Fibroblast of gingiva (primary cell): ENCODE measurements at regions not wholly inside any gene's neighbourhood (a gene's known extent, or its start where the extent isn't known, plus 50 kb on each side); places are given as distances from the start of the nearest gene placed in this dataset.
A peak's percentile ranks its signal among the peaks of the same experiment; 100 is the strongest.
"Not testable (repeated sequence)": the region's sequence is repeated elsewhere in the genome, so short reads cannot be mapped to it uniquely, and the experiment has no call there.

Experiments
- DNase-seq: peaks from one replicate; pipeline ENCODE4 v3.0.0-alpha.2; 2011; ENCODE audit warnings: low read depth

- DNase-seq, result no peak
Observed at GRCh38 chr18:22284581-22285360, 115.4 kb downstream of the GATA6 start.

GRCh38 chr18:22283855-22284254 lies 114.5 kb downstream of the GATA6 start:
- not testable (repeated sequence) for DNase-seq

- DNase-seq, result no peak
Observed at GRCh38 chr18:22283397-22283796, 114.0 kb downstream of the GATA6 start.

GRCh38 chr18:22283116-22283395 lies 113.7 kb downstream of the GATA6 start:
- DNase-seq, result no peak

- DNase-seq, result peak; percentile 88
Observed at GRCh38 chr18:22282311-22283115, 113.1 kb downstream of the GATA6 start.

- DNase-seq, result no peak
Observed at GRCh38 chr18:22280453-22280750, 111.0 kb downstream of the GATA6 start.

GRCh38 chr18:22279741-22280452 lies 110.5 kb downstream of the GATA6 start:
- no peak for DNase-seq

- no peak for DNase-seq
Observed at GRCh38 chr18:22278798-22279197, 109.4 kb downstream of the GATA6 start.

GRCh38 chr18:22277758-22278157 lies 108.4 kb downstream of the GATA6 start:
- no peak for DNase-seq

GRCh38 chr18:22276334-22276713 lies 106.9 kb downstream of the GATA6 start:
- no peak for DNase-seq

GRCh38 chr18:22275706-22276333 lies 106.4 kb downstream of the GATA6 start:
- no peak for DNase-seq

GRCh38 chr18:22273101-22274039 lies 104.0 kb downstream of the GATA6 start:
- DNase-seq, result no peak

- DNase-seq, result no peak
Observed at GRCh38 chr18:22272242-22272641, 102.9 kb downstream of the GATA6 start.

- no peak for DNase-seq
Observed at GRCh38 chr18:22271030-22271429, 101.6 kb downstream of the GATA6 start.

- no peak for DNase-seq
Observed at GRCh38 chr18:22268641-22269128, 99.3 kb downstream of the GATA6 start.

GRCh38 chr18:22267697-22268096 lies 98.3 kb downstream of the GATA6 start:
- no peak for DNase-seq

GRCh38 chr18:22267225-22267624 lies 97.8 kb downstream of the GATA6 start:
- DNase-seq, result no peak

GRCh38 chr18:22265838-22266237 lies 96.4 kb downstream of the GATA6 start:
- no peak for DNase-seq

- DNase-seq, result no peak
Observed at GRCh38 chr18:22260208-22260820, 90.9 kb downstream of the GATA6 start.

- DNase-seq, result no peak
Observed at GRCh38 chr18:22257022-22257543, 87.7 kb downstream of the GATA6 start.

GRCh38 chr18:22254088-22254487 lies 84.7 kb downstream of the GATA6 start:
- DNase-seq, result no peak
